H54 (cell line): ENCODE measurements at regions not wholly inside any gene's neighbourhood (a gene's known extent, or its start where the extent isn't known, plus 50 kb on each side); places are given as distances from the start of the nearest gene placed in this dataset.
A peak's percentile ranks its signal among the peaks of the same experiment; 100 is the strongest.

Experiments used
- DNase-seq: peaks from one replicate; pipeline ENCODE4 v3.0.0; 2011; ENCODE audit warnings: low spot score, mixed read lengths; ENCODE audit not compliant: insufficient read length
- FAIRE-seq: peaks from 3 replicates; lab custom pipeline; 2011; peaks lifted over from hg19 to GRCh38; lab: Jason Lieb, UNC
- POLR2A ChIP-seq: IDR thresholded peaks from 2 replicates; pipeline ENCODE4 v1.6.1; 2011; ENCODE audit warnings: low read depth, mild to moderate bottlenecking, low read length

GRCh38 chr1:112268408-112268807 is 127.6 kb upstream of the CTTNBP2NL start:
- TF ChIP-seq POLR2A: no peak
- no peak for DNase-seq
- FAIRE-seq: no peak

- no peak for FAIRE-seq
Observed at GRCh38 chr1:112271270-112271669, 124.7 kb upstream of the CTTNBP2NL start.

GRCh38 chr1:112272101-112272772 is 123.8 kb upstream of the CTTNBP2NL start:
- no peak for DNase-seq
- FAIRE-seq: no peak
- TF ChIP-seq POLR2A: no peak

More at GRCh38 chr1:112271270-112271669, 124.7 kb upstream of the CTTNBP2NL start:
- DNase-seq: no peak
- TF ChIP-seq POLR2A: no peak

GRCh38 chr1:112284796-112285195 is 111.2 kb upstream of the CTTNBP2NL start:
- no peak for FAIRE-seq
- no peak for TF ChIP-seq POLR2A

GRCh38 chr1:112285316-112285715 is 110.7 kb upstream of the CTTNBP2NL start:
- TF ChIP-seq POLR2A: no peak
- DNase-seq: no peak
- FAIRE-seq: no peak

More at GRCh38 chr1:112284796-112285195, 111.2 kb upstream of the CTTNBP2NL start:
- DNase-seq: no peak

GRCh38 chr1:112285746-112286145 is 110.3 kb upstream of the CTTNBP2NL start:
- no peak for FAIRE-seq
- TF ChIP-seq POLR2A: no peak
- no peak for DNase-seq

- FAIRE-seq (no peak), DNase-seq (no peak)
- no peak for TF ChIP-seq POLR2A
Observed at GRCh38 chr1:112296908-112297307, 99.1 kb upstream of the CTTNBP2NL start.

- no peak for TF ChIP-seq POLR2A
- FAIRE-seq (no peak), DNase-seq (no peak)
Observed at GRCh38 chr1:112297536-112297935, 98.5 kb upstream of the CTTNBP2NL start.

GRCh38 chr1:112298558-112298957 is 97.5 kb upstream of the CTTNBP2NL start:
- DNase-seq: peak; percentile 29
- FAIRE-seq: no peak
- TF ChIP-seq POLR2A: no peak

GRCh38 chr1:112304126-112304525 is 91.9 kb upstream of the CTTNBP2NL start:
- no peak for FAIRE-seq
- no peak for DNase-seq
- no peak for TF ChIP-seq POLR2A

GRCh38 chr1:112304612-112305011 is 91.4 kb upstream of the CTTNBP2NL start:
- no peak for FAIRE-seq

GRCh38 chr1:112307930-112308591 is 88.0 kb upstream of the CTTNBP2NL start:
- FAIRE-seq (no peak), DNase-seq (no peak)
- no peak for TF ChIP-seq POLR2A

More at GRCh38 chr1:112304612-112305011, 91.4 kb upstream of the CTTNBP2NL start:
- DNase-seq: no peak
- TF ChIP-seq POLR2A: no peak

GRCh38 chr1:112308716-112309115 is 87.3 kb upstream of the CTTNBP2NL start:
- FAIRE-seq (no peak), DNase-seq (no peak)

GRCh38 chr1:112309499-112309898 is 86.5 kb upstream of the CTTNBP2NL start:
- TF ChIP-seq POLR2A: no peak
- DNase-seq (no peak), FAIRE-seq (no peak)

More at GRCh38 chr1:112308716-112309115, 87.3 kb upstream of the CTTNBP2NL start:
- TF ChIP-seq POLR2A: no peak
